ENCODE measurements at regions not wholly inside any gene's neighbourhood (a gene's known extent, or its start where the extent isn't known, plus 50 kb on each side); places are given as distances from the start of the nearest gene placed in this dataset.
"Not testable (repeated sequence)": the region's sequence is repeated elsewhere in the genome, so short reads cannot be mapped to it uniquely, and the experiment has no call there.

- not testable (repeated sequence) for TF ChIP-seq CTCF, POLR2A (IDR thresholded peaks at IDR 0.05)
These were observed 1834.2 kb downstream of the FOXD4L5 start for GRCh38 chr9:63450836-63451235.
